B cell (primary cell): ENCODE measurements at regions not wholly inside any gene's neighbourhood (a gene's known extent, or its start where the extent isn't known, plus 50 kb on each side); places are given as distances from the start of the nearest gene placed in this dataset.

Experiments used
- ATAC-seq: fragments of 200-7000 bp; cut with Tn5 transposase; one replicate; pipeline ENCODE4 v1.10.0; 2021; ENCODE audit warnings: low read depth, mild to moderate bottlenecking, moderate number of reproducible peaks, moderate library complexity
- CTCF ChIA-PET: fragments of 350-600 bp; sonication (Branson Sonifier 250); formaldehyde crosslinking; loops from one replicate; lab custom pipeline; 2021; ENCODE audit warnings: antibody characterized with exemption, inconsistent platforms; lab: Charles Lee
- POLR2A ChIA-PET: fragments of 350-600 bp; sonication (Branson Sonifier 250); formaldehyde crosslinking; loops from one replicate; lab custom pipeline; 2021; ENCODE audit warnings: antibody characterized with exemption; lab: Charles Lee
- DNase-seq: peaks from one replicate; pipeline ENCODE4 v3.0.0; 2013
- H2AFZ ChIP-seq: 2 replicates; pipeline ENCODE4 v1.6.1; 2012; ENCODE audit warnings: mild to moderate bottlenecking, low read depth, low read length; ENCODE audit not compliant: insufficient read depth, poor library complexity, severe bottlenecking
- H3K27ac ChIP-seq, 2 donors: 1 replicate in 1 of 2; 2 replicates in 1 of 2; pipeline ENCODE4 v1.5.1; 2012 to 2013; ENCODE audit warnings: low read length in 2 of 2, mild to moderate bottlenecking in 2 of 2, moderate library complexity in 1 of 2
- H3K27me3 ChIP-seq, 4 experiments: fragments of 200-600 bp in 1 of 4; sonication (generic) in 1 of 4; replicated peaks in 1 of 4; 1 replicate in 2 of 4; 2 replicates in 2 of 4; pipeline versions ENCODE4 v1.6.1 to v1.7.0; 2013 to 2016; ENCODE audit warnings: low read length in 3 of 4, mild to moderate bottlenecking in 2 of 4, mixed read lengths in 1 of 4, moderate library complexity in 1 of 4; ENCODE audit not compliant: insufficient read depth in 4 of 4, control insufficient read depth in 3 of 4; ENCODE audit errors: control extremely low read depth in 1 of 4
- H3K36me3 ChIP-seq, 2 experiments: replicated peaks in 1 of 2; 1 replicate in 1 of 2; 2 replicates in 1 of 2; pipeline versions ENCODE4 v1.6.1 to v1.7.1; 2013; ENCODE audit warnings: low read length in 1 of 2; ENCODE audit not compliant: insufficient read depth in 2 of 2, control insufficient read depth in 1 of 2; ENCODE audit errors: control extremely low read depth in 1 of 2, extremely low read depth in 1 of 2
- H3K4me1 ChIP-seq, 2 donors: fragments of 200-600 bp in 1 of 2; sonication (generic) in 1 of 2; 1 replicate in 1 of 2; 2 replicates in 1 of 2; pipeline versions ENCODE4 v1.5.1 to v1.6.1; 2013 to 2017; ENCODE audit warnings: low read length in 2 of 2; ENCODE audit not compliant: control insufficient read depth in 2 of 2, insufficient read depth in 2 of 2
- H3K4me2 ChIP-seq: replicated peaks from 2 replicates; pipeline ENCODE3; 2012; ENCODE audit warnings: mild to moderate bottlenecking, low read depth, low read length; ENCODE audit not compliant: poor library complexity, severe bottlenecking
- H3K4me3 ChIP-seq, 5 experiments: fragments of 200-600 bp in 1 of 5; sonication (generic) in 1 of 5; 1 replicate in 3 of 5; 2 replicates in 2 of 5; pipeline versions ENCODE4 v1.5.1 to v1.7.0; 2011 to 2016; ENCODE audit warnings: low read length in 4 of 5, mild to moderate bottlenecking in 4 of 5, low read depth in 2 of 5, control low read depth in 1 of 5, moderate library complexity in 1 of 5; ENCODE audit not compliant: insufficient read depth in 1 of 5; ENCODE audit errors: control extremely low read depth in 1 of 5, extremely low read depth in 1 of 5
- H3K79me2 ChIP-seq: fragments of 200-600 bp; sonication (generic); one replicate; pipeline ENCODE4 v1.6.0; 2016; ENCODE audit warnings: low read length; ENCODE audit not compliant: control insufficient read depth, insufficient read depth
- H3K9ac ChIP-seq: fragments of 200-600 bp; sonication (generic); 2 replicates; pipeline ENCODE4 v1.6.1; 2017; ENCODE audit warnings: mild to moderate bottlenecking, low read length, moderate library complexity
- H3K9me3 ChIP-seq, 3 donors: one replicate each; pipeline versions ENCODE4 v1.6.1 to v1.7.1; 2013; ENCODE audit warnings: low read length in 2 of 3; ENCODE audit not compliant: control insufficient read depth in 2 of 3, insufficient read depth in 1 of 3; ENCODE audit errors: control extremely low read depth in 1 of 3
- H4K20me1 ChIP-seq: 2 replicates; pipeline ENCODE4 v1.6.0; 2012; ENCODE audit warnings: mild to moderate bottlenecking, low read length; ENCODE audit not compliant: insufficient read depth, control insufficient read depth, poor library complexity, severe bottlenecking
- H3K27ac Mint-ChIP-seq: one replicate; pipeline ENCODE4 v1.8.0; 2021; ENCODE audit warnings: mixed read lengths
- H3K27me3 Mint-ChIP-seq: one replicate; pipeline ENCODE4 v1.8.0; 2021; ENCODE audit warnings: mixed read lengths
- H3K4me1 Mint-ChIP-seq: one replicate; pipeline ENCODE4 v1.8.0; 2021; ENCODE audit warnings: mixed read lengths
- H3K4me3 Mint-ChIP-seq: one replicate; pipeline ENCODE4 v1.8.0; 2021; ENCODE audit warnings: mixed read lengths
- H3K9me3 Mint-ChIP-seq: one replicate; pipeline ENCODE4 v1.8.0; 2022; ENCODE audit warnings: mixed read lengths; ENCODE audit not compliant: insufficient read depth
- EZH2 ChIP-seq: IDR thresholded peaks from 2 replicates; pipeline ENCODE4 v1.6.1; 2012; ENCODE audit warnings: borderline replicate concordance, low read depth, mild to moderate bottlenecking, moderate library complexity, low read length; ENCODE audit not compliant: insufficient read depth, poor library complexity, severe bottlenecking
- WGBS: methylation state at CpG from one replicate; pipeline ENCODE4 v1.1.5; 2013; ENCODE audit warnings: missing lambda C conversion rate; ENCODE audit not compliant: insufficient coverage; 5-methylcytosine and 5-hydroxymethylcytosine counted together
- intact Hi-C: fragments of 100-400 bp; cut with micrococcal nuclease; formaldehyde crosslinking; loops from one replicate; pipeline ENCODE4 v1.10.0; 2022
- TF ChIP-seq, protein P1 (sequence below): fragments of 200-600 bp; IDR thresholded peaks from one replicate; pipeline ENCODE4 v1.8.0; 2022; ENCODE audit warnings: antibody characterized with exemption, mild to moderate bottlenecking

DNA sequence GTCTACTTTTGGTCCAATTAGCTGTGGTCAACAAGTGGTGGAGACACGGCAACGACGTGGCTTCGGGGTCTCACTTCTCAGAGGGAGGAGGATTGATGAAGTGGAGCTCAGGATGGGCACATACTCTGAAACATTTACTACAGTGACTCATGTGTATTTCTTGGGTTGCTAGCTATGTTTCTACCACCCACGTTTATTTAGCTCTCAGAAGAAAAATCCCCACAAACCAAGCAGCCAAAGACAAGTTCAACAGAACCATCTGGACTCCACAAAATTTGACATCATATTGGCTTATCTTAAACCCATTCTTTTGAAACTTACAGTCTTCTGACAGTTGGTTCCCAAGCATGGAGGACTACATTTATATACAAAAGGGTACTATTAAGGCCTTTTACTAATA, 158.0 kb downstream of the CBLL2 start:
- no peaks in the 10 kb centered on the region for H3K4me1 ChIP-seq
- Mint-ChIP-seq H3K9me3 (no peaks in the 10 kb centered on the region), H3K4me1 (no peaks in the 10 kb centered on the region), H3K27me3 (no peaks in the 10 kb centered on the region), H3K27ac (no peak overlapping the region), H3K4me3 (no peak overlapping the region)
- H3K9ac ChIP-seq, result no peak overlapping the region
- H3K27me3 ChIP-seq, result no peaks in the 10 kb centered on the region
- no peak overlapping the region for H2AFZ ChIP-seq
- H3K36me3 ChIP-seq, result no peaks in the 10 kb centered on the region
- no peaks in the 10 kb centered on the region for H3K9me3 ChIP-seq
- no peaks in the 10 kb centered on the region for H3K79me2 ChIP-seq
- TF ChIP-seq, protein P1, sequence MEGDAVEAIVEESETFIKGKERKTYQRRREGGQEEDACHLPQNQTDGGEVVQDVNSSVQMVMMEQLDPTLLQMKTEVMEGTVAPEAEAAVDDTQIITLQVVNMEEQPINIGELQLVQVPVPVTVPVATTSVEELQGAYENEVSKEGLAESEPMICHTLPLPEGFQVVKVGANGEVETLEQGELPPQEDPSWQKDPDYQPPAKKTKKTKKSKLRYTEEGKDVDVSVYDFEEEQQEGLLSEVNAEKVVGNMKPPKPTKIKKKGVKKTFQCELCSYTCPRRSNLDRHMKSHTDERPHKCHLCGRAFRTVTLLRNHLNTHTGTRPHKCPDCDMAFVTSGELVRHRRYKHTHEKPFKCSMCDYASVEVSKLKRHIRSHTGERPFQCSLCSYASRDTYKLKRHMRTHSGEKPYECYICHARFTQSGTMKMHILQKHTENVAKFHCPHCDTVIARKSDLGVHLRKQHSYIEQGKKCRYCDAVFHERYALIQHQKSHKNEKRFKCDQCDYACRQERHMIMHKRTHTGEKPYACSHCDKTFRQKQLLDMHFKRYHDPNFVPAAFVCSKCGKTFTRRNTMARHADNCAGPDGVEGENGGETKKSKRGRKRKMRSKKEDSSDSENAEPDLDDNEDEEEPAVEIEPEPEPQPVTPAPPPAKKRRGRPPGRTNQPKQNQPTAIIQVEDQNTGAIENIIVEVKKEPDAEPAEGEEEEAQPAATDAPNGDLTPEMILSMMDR, result no peak
- TF ChIP-seq EZH2, result no peak
- H3K27ac ChIP-seq, result no peak overlapping the region
- no peak overlapping the region for H3K4me2 ChIP-seq
- WGBS, result no CpG with 5 or more reads among the region's 5 CpGs
- DNase-seq (no peak), ATAC-seq (no peak)
- ChIA-PET POLR2A (no interaction called here), CTCF (no interaction called here)
- no peak overlapping the region for H3K4me3 ChIP-seq
- intact Hi-C loops, result no loop called here
- H4K20me1 ChIP-seq, result no peaks in the 10 kb centered on the region

DNA sequence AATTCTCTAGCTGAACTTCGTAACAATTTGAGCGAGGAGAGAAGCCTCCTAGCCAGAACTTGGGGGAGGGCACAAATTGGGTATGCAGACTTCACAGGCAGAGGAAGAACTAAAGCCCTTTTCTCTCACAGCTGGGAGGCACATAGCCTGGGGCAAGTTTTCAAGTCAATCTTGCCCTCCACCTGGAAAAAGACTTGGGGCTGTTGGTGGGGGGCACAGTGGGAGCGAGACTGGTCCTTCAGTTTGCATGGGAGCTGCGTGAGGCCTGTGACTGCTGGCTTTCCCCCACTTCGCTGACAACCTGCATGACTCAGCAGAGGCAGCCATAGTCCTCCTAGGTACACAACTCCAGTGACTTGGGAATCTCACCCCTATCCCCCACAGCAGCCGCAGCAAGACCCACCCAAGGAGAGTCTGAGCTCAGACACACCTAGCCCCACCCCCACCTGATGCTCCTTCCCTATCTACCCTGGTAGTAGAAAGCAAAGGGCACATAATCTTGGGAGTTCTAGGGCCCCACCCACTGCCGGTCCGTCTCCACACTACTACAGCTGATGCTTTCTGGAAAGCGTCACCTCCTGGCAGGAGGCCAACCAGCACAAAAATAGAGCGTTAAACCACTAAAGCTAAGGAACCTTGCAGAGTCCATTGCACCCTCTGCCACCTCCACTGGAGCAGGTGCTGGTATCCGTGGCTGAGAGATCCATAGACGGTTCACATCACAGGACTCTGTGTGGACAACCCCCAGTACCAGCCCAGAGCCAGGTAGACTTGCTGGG, 160.8 kb downstream of the CBLL2 start:
- Mint-ChIP-seq H3K9me3 (no peaks in the 10 kb centered on the region), H3K4me3 (no peak overlapping the region), H3K4me1 (no peaks in the 10 kb centered on the region), H3K27ac (no peak overlapping the region), H3K27me3 (no peaks in the 10 kb centered on the region)
- Histone ChIP-seq H3K9me3 (no peaks in the 10 kb centered on the region), H3K4me3 (no peak overlapping the region), H3K9ac (no peak overlapping the region), H3K36me3 (no peaks in the 10 kb centered on the region), H4K20me1 (no peaks in the 10 kb centered on the region), H3K79me2 (no peaks in the 10 kb centered on the region), H2AFZ (no peak overlapping the region), H3K4me1 (no peaks in the 10 kb centered on the region), H3K27me3 (no peaks in the 10 kb centered on the region), H3K27ac (no peak overlapping the region), H3K4me2 (no peak overlapping the region)
- intact Hi-C loops, result no loop called here
- TF ChIP-seq, protein P1, result no peak
- no peak for TF ChIP-seq EZH2
- WGBS, result 97% methylated on average over 6 of the region's 12 CpGs
- ChIA-PET CTCF (no interaction called here), POLR2A (no interaction called here)
- no peak for DNase-seq
- no peak for ATAC-seq
